Hepatocyte (in vitro differentiated cells): ENCODE measurements at regions not wholly inside any gene's neighbourhood (a gene's known extent, or its start where the extent isn't known, plus 50 kb on each side); places are given as distances from the start of the nearest gene placed in this dataset.

ENCODE experiments used
- DNase-seq: peaks from one replicate; pipeline ENCODE4 v3.0.0-alpha.2; 2016; ENCODE audit warnings: low spot score
- H2AFZ ChIP-seq: fragments of 200-600 bp; sonication (generic); 2 replicates; pipeline ENCODE4 v1.6.0; 2016; ENCODE audit warnings: antibody characterized with exemption, mild to moderate bottlenecking
- H3K27ac ChIP-seq: fragments of 200-600 bp; sonication (generic); 2 replicates; pipeline ENCODE4 v1.5.1; 2016; ENCODE audit warnings: mild to moderate bottlenecking
- H3K27me3 ChIP-seq: fragments of 200-600 bp; sonication (generic); 2 replicates; pipeline ENCODE4 v1.6.1; 2016
- H3K36me3 ChIP-seq: fragments of 200-600 bp; sonication (generic); replicated peaks from 2 replicates; pipeline ENCODE4 v1.5.1; 2016; ENCODE audit warnings: low read depth; ENCODE audit not compliant: insufficient read depth
- H3K4me1 ChIP-seq: fragments of 200-600 bp; sonication (generic); 2 replicates; pipeline ENCODE4 v1.5.1; 2016; ENCODE audit warnings: mild to moderate bottlenecking, moderate library complexity; ENCODE audit not compliant: insufficient read depth
- H3K4me2 ChIP-seq: fragments of 200-600 bp; sonication (generic); 2 replicates; pipeline ENCODE4 v1.6.0; 2016
- H3K4me3 ChIP-seq: fragments of 200-600 bp; sonication (generic); 2 replicates; pipeline ENCODE4 v1.5.1; 2016; ENCODE audit warnings: mild to moderate bottlenecking
- H3K79me2 ChIP-seq: fragments of 200-600 bp; sonication (generic); 2 replicates; pipeline ENCODE4 v1.6.0; 2017; ENCODE audit warnings: mild to moderate bottlenecking
- H3K9me2 ChIP-seq: fragments of 200-600 bp; sonication (generic); replicated peaks from 2 replicates; pipeline ENCODE4 v1.6.0; 2017; ENCODE audit warnings: mild to moderate bottlenecking; ENCODE audit not compliant: insufficient read depth
- H3K9me3 ChIP-seq: fragments of 200-600 bp; sonication (generic); 2 replicates; pipeline ENCODE4 v1.5.1; 2016; ENCODE audit warnings: low read depth, mild to moderate bottlenecking
- H4K20me1 ChIP-seq: fragments of 200-600 bp; sonication (generic); 2 replicates; pipeline ENCODE4 v1.6.0; 2016; ENCODE audit warnings: mild to moderate bottlenecking; ENCODE audit not compliant: insufficient read depth, poor library complexity, severe bottlenecking
- EZH2 ChIP-seq: fragments of 200-600 bp; sonication (generic); IDR thresholded peaks from 2 replicates; pipeline ENCODE4 v1.6.1; 2016; ENCODE audit warnings: antibody characterized with exemption, mild to moderate bottlenecking, borderline replicate concordance
- EZH2phosphoT487 ChIP-seq: fragments of 200-600 bp; sonication (generic); IDR thresholded peaks from one replicate; pipeline ENCODE4 v1.6.1; 2018; ENCODE audit warnings: antibody characterized with exemption, mild to moderate bottlenecking, low read depth, moderate library complexity; ENCODE audit not compliant: unreplicated experiment, severe bottlenecking
- WGBS: methylation state at CpG from one replicate; pipeline ENCODE4 v1.1.6; 2016; ENCODE audit warnings: low lambda C conversion rate; ENCODE audit errors: missing lambda C conversion rate; 5-methylcytosine and 5-hydroxymethylcytosine counted together
- TF ChIP-seq, protein P1 (sequence below): fragments of 200-600 bp; sonication (generic); IDR thresholded peaks from 2 replicates; pipeline ENCODE4 v1.5.1; 2016; ENCODE audit warnings: antibody characterized with exemption, mild to moderate bottlenecking; ENCODE audit not compliant: poor library complexity

DNA sequence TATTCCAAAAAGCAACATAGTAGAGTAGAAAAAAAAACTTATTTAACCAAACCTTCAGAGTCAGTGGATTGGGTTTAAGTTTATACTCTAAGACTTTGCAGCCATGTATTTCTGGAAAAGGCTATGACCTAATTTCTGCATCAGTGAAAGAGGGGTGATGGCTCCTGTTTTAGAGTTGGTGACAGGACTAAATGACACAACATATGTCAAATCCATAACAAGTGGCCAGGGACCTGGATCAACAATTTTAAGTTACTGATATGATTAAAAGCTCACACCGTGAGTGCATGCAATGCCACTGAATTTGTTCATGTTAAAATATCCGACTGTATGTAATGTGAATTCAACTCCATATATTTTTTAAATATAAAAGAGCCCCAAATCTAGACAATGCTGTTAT, 390.6 kb downstream of the TNS3 start:
- no peaks in the 10 kb centered on the region for H3K27me3 ChIP-seq
- peaks cover 7% of the 10 kb centered on the region for H3K4me1 ChIP-seq
- no peak overlapping the region for H3K4me3 ChIP-seq
- H3K79me2 ChIP-seq: no peaks in the 10 kb centered on the region
- 92% methylated on average over 2 of the region's 2 CpGs for WGBS
- H2AFZ ChIP-seq: no peak overlapping the region
- H3K9me3 ChIP-seq: no peaks in the 10 kb centered on the region
- H3K27ac ChIP-seq: no peak overlapping the region
- no peaks in the 10 kb centered on the region for H4K20me1 ChIP-seq
- H3K36me3 ChIP-seq: no peaks in the 10 kb centered on the region
- TF ChIP-seq EZH2phosphoT487 (no peak), EZH2 (no peak)
- TF ChIP-seq, protein P1, sequence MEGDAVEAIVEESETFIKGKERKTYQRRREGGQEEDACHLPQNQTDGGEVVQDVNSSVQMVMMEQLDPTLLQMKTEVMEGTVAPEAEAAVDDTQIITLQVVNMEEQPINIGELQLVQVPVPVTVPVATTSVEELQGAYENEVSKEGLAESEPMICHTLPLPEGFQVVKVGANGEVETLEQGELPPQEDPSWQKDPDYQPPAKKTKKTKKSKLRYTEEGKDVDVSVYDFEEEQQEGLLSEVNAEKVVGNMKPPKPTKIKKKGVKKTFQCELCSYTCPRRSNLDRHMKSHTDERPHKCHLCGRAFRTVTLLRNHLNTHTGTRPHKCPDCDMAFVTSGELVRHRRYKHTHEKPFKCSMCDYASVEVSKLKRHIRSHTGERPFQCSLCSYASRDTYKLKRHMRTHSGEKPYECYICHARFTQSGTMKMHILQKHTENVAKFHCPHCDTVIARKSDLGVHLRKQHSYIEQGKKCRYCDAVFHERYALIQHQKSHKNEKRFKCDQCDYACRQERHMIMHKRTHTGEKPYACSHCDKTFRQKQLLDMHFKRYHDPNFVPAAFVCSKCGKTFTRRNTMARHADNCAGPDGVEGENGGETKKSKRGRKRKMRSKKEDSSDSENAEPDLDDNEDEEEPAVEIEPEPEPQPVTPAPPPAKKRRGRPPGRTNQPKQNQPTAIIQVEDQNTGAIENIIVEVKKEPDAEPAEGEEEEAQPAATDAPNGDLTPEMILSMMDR: no peak
- no peaks in the 10 kb centered on the region for H3K9me2 ChIP-seq
- no peak overlapping the region for H3K4me2 ChIP-seq
- no peak for DNase-seq

DNA sequence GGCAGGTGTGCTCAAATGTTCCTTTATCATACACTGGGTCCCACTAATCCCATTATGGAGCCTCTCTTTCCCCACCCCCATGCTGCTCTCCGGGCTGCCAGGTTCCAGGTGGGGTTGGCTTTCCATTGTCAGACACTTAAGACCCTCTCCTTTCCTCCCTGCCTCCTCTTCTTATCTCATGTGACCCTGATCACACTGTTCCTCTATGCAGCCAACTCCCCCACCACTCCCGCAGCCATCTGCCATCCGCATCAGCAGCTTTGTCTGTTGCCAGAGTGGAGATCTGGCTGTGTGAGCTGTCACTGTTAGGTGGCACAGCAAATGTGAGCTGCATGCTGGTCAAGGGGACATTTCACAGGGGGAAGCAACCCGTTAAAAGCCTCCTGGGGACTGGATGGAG, 391.4 kb downstream of the TNS3 start:
- H3K79me2 ChIP-seq: no peaks in the 10 kb centered on the region
- no peak overlapping the region for H3K4me3 ChIP-seq
- no peaks in the 10 kb centered on the region for H3K9me3 ChIP-seq
- no peak overlapping the region for H3K4me2 ChIP-seq
- H3K4me1 ChIP-seq: peaks cover 7% of the 10 kb centered on the region
- H2AFZ ChIP-seq: no peak overlapping the region
- TF ChIP-seq EZH2 (no peak), EZH2phosphoT487 (no peak)
- TF ChIP-seq, protein P1: no peak
- no peaks in the 10 kb centered on the region for H3K36me3 ChIP-seq
- no peak for DNase-seq
- no peak overlapping the region for H3K27ac ChIP-seq
- WGBS: 68% methylated on average over 4 of the region's 4 CpGs
- H3K27me3 ChIP-seq: no peaks in the 10 kb centered on the region
- H4K20me1 ChIP-seq: no peaks in the 10 kb centered on the region
- H3K9me2 ChIP-seq: no peaks in the 10 kb centered on the region

DNA sequence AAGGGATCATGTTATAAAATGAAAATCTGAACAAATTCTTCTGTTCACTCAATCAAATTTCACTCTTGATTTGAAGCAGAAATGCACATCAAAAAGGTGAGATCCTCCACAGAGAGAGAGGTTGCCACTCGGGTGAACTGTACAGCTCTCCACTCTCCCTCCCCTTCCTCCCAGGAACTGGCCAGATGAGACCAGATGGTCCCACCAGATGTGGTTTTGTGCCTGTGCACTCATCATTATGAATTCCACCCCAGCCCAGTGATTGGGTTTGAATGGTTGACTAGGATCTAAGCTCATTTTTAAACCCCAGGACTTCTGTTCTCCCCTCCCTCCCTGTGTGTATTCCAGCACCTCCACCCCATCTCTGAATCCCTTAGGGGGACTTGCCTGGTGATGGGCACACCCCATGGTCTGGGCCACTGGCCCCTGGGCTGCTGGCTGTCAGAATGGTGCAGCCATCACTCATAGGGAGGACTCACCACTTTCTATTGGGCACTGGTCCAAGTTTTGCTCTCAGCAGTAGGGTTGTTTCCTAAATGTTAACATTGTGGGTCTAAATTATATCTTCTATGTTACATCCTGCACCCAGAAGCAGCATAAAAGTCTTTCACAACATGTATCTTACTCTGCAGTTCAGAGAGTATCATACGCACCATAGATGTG, 393.1 kb downstream of the TNS3 start:
- H3K4me2 ChIP-seq: no peak overlapping the region
- no peaks in the 10 kb centered on the region for H3K27me3 ChIP-seq
- no peaks in the 10 kb centered on the region for H3K9me2 ChIP-seq
- 74% methylated on average over 2 of the region's 2 CpGs for WGBS
- no peaks in the 10 kb centered on the region for H3K79me2 ChIP-seq
- no peaks in the 10 kb centered on the region for H4K20me1 ChIP-seq
- no peak overlapping the region for H2AFZ ChIP-seq
- H3K36me3 ChIP-seq: no peaks in the 10 kb centered on the region
- no peaks in the 10 kb centered on the region for H3K9me3 ChIP-seq
- TF ChIP-seq EZH2phosphoT487 (no peak), EZH2 (no peak)
- TF ChIP-seq, protein P1: no peak
- H3K4me3 ChIP-seq: no peak overlapping the region
- H3K27ac ChIP-seq: no peak overlapping the region
- peaks cover 7% of the 10 kb centered on the region for H3K4me1 ChIP-seq
- DNase-seq: no peak

DNA sequence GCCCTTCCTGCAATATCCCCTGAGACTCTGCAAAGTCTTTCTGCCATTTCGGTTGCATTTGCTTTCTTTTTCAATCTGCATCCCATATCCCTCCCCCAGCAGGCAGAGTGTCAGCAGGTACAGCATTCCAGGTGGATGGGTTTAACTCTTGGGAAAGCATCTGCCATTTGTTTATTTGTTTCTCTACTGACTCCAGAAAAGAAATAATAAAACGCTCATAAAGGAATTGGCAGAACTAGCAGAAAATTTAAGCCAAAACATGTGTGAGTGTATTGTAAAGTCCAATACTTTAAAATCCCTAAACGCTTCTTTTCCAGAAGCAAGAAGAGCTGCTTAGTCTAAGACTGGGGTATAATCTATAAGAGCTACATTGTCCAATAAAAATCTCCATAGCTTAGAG, 393.8 kb downstream of the TNS3 start:
- H3K36me3 ChIP-seq: no peaks in the 10 kb centered on the region
- H3K4me3 ChIP-seq: no peak overlapping the region
- no peaks in the 10 kb centered on the region for H3K79me2 ChIP-seq
- TF ChIP-seq EZH2: no peak
- TF ChIP-seq, protein P1: no peak
- no peak overlapping the region for H2AFZ ChIP-seq
- whole genome bisulfite sequencing: 55% methylated on average over 3 of the region's 3 CpGs
- H4K20me1 ChIP-seq: no peaks in the 10 kb centered on the region
- H3K4me1 ChIP-seq: peaks cover 3% of the 10 kb centered on the region
- H3K9me2 ChIP-seq: no peaks in the 10 kb centered on the region
- H3K9me3 ChIP-seq: no peaks in the 10 kb centered on the region
- H3K4me2 ChIP-seq: no peak overlapping the region
- H3K27me3 ChIP-seq: no peaks in the 10 kb centered on the region
- no peak for DNase-seq
- no peak overlapping the region for H3K27ac ChIP-seq
